ENCODE measurements at regions not wholly inside any gene's neighbourhood (a gene's known extent, or its start where the extent isn't known, plus 50 kb on each side); places are given as distances from the start of the nearest gene placed in this dataset.

DNA sequence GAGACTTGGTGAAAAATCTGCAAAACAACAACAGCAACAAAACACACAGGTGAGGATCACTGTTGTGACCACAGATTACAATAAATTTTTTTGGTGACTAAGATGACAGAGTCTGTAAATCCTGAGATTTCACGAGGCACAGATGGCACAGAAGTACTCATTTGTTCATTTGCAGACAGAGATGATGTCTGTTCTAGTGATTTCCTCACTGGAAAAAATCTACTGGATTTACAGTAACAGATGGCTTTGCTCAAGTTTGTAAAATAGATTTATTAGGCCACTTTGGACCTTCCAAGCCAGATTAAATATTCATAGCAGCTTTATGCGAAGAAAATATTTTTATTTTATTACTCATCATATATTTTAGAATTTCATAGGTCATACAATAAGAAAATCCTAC is 113.5 kb upstream of the IL6 start:
- H3K9ac ChIP-seq (ENCODE audit: low read length), result no peak overlapping the region
- H3K4me3 ChIP-seq (ENCODE audit: low read length), result no peak overlapping the region
- H3K9me3 ChIP-seq (ENCODE audit: control insufficient read depth, low read length), result no peaks in the 10 kb centered on the region
- H3K36me3 ChIP-seq (ENCODE audit: control insufficient read depth, insufficient read depth, low read length), result no peaks in the 10 kb centered on the region
- H3K27me3 ChIP-seq (ENCODE audit: control insufficient read depth, insufficient read depth, low read length), result no peaks in the 10 kb centered on the region
- no peaks in the 10 kb centered on the region for H3K4me1 ChIP-seq (ENCODE audit: control insufficient read depth, insufficient read depth, low read length)

GRCh38 chr7:22612776-22613175 is 112.8 kb upstream of the STEAP1B start:
- Histone ChIP-seq H3K27me3 (ENCODE audit: control insufficient read depth, insufficient read depth, low read length) (no peaks in the 10 kb centered on the region), H3K9ac (ENCODE audit: low read length) (no peak overlapping the region), H3K9me3 (ENCODE audit: control insufficient read depth, low read length) (no peaks in the 10 kb centered on the region), H3K4me3 (ENCODE audit: low read length) (no peak overlapping the region), H3K36me3 (ENCODE audit: control insufficient read depth, insufficient read depth, low read length) (no peaks in the 10 kb centered on the region), H3K4me1 (ENCODE audit: control insufficient read depth, insufficient read depth, low read length) (no peaks in the 10 kb centered on the region)

DNA sequence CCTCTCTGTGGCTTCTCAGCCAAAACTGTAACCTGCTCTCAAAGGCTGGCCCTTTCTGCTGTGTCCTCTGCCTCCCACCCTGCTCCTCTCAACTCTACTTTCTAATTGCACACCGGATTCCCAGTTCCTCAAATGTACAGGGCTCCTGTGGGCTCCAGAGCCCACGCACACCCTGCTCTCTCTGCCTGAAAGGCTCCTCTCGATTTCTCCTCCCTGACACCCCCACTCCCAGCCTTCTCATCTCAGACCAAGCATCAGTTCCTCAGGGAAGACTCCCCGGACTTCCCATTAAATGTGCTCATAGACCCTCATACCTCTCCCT is 111.7 kb upstream of the STEAP1B start:
- H3K4me1 ChIP-seq (ENCODE audit: control insufficient read depth, insufficient read depth, low read length), result no peaks in the 10 kb centered on the region

GRCh38 chr7:22610951-22611757 is 111.2 kb upstream of the STEAP1B start:
- Histone ChIP-seq H3K4me1 (ENCODE audit: control insufficient read depth, insufficient read depth, low read length) (no peaks in the 10 kb centered on the region), H3K9ac (ENCODE audit: low read length) (no peak overlapping the region)

More for the DNA sequence above, 111.7 kb upstream of the STEAP1B start:
- Histone ChIP-seq H3K9ac (ENCODE audit: low read length) (no peak overlapping the region), H3K9me3 (ENCODE audit: control insufficient read depth, low read length) (no peaks in the 10 kb centered on the region), H3K27me3 (ENCODE audit: control insufficient read depth, insufficient read depth, low read length) (no peaks in the 10 kb centered on the region), H3K36me3 (ENCODE audit: control insufficient read depth, insufficient read depth, low read length) (no peaks in the 10 kb centered on the region), H3K4me3 (ENCODE audit: low read length) (no peak overlapping the region)

DNA sequence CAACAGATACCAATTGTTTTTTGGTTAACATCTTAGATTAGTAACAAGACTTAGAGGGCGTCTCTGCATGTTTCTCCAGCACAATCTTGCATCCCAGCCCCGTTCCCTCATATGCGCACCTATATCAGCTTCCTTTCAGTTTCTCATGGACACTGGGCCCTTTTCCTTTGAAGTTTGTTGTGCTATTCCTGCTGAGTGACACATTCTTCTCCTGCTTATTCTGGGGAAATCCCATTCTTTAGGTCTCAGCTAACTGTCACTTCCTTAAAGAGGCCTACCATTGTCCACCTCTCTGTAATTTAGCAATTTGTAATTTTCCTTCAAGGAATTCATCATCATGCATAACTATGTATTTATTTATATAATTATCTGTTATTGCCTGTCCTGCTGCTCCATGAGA is 110.3 kb upstream of the STEAP1B start:
- Histone ChIP-seq H3K27me3 (ENCODE audit: control insufficient read depth, insufficient read depth, low read length) (no peaks in the 10 kb centered on the region), H3K36me3 (ENCODE audit: control insufficient read depth, insufficient read depth, low read length) (no peaks in the 10 kb centered on the region), H3K9me3 (ENCODE audit: control insufficient read depth, low read length) (no peaks in the 10 kb centered on the region), H3K4me1 (ENCODE audit: control insufficient read depth, insufficient read depth, low read length) (no peaks in the 10 kb centered on the region), H3K4me3 (ENCODE audit: low read length) (no peak overlapping the region), H3K9ac (ENCODE audit: low read length) (no peak overlapping the region)

More at GRCh38 chr7:22610951-22611757, 111.2 kb upstream of the STEAP1B start:
- Histone ChIP-seq H3K4me3 (ENCODE audit: low read length) (no peak overlapping the region), H3K9me3 (ENCODE audit: control insufficient read depth, low read length) (no peaks in the 10 kb centered on the region), H3K36me3 (ENCODE audit: control insufficient read depth, insufficient read depth, low read length) (no peaks in the 10 kb centered on the region), H3K27me3 (ENCODE audit: control insufficient read depth, insufficient read depth, low read length) (no peaks in the 10 kb centered on the region)

GRCh38 chr7:22607180-22607579 is 107.2 kb upstream of the STEAP1B start:
- no peaks in the 10 kb centered on the region for H3K27me3 ChIP-seq (ENCODE audit: control insufficient read depth, insufficient read depth, low read length)
- no peaks in the 10 kb centered on the region for H3K4me1 ChIP-seq (ENCODE audit: control insufficient read depth, insufficient read depth, low read length)
- H3K36me3 ChIP-seq (ENCODE audit: control insufficient read depth, insufficient read depth, low read length), result no peaks in the 10 kb centered on the region
- H3K9me3 ChIP-seq (ENCODE audit: control insufficient read depth, low read length), result no peaks in the 10 kb centered on the region
- H3K9ac ChIP-seq (ENCODE audit: low read length), result no peak overlapping the region
- no peak overlapping the region for H3K4me3 ChIP-seq (ENCODE audit: low read length)

DNA sequence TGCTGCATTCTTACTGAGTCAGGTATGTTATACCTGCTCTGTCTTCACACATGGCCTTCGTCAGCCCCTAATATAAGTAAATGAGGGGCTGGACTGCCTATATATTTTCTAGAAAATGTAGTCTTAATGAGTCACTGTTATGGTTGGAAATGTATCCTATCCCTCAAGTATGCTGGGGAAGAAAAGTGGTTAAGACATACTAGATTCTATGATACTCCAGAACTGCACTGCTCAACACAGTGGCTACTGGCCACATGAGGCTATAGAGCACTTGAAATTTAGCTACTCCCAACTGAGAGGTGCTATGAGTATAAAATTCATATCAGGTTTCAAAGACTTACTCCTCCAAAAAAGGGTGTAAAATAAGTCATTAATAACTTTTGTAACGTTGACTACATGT is 104.3 kb upstream of the STEAP1B start:
- H3K4me1 ChIP-seq (ENCODE audit: control insufficient read depth, insufficient read depth, low read length), result no peaks in the 10 kb centered on the region
- H3K9me3 ChIP-seq (ENCODE audit: control insufficient read depth, low read length), result no peaks in the 10 kb centered on the region
- H3K9ac ChIP-seq (ENCODE audit: low read length), result no peak overlapping the region
- H3K27me3 ChIP-seq (ENCODE audit: control insufficient read depth, insufficient read depth, low read length), result no peaks in the 10 kb centered on the region
- no peaks in the 10 kb centered on the region for H3K36me3 ChIP-seq (ENCODE audit: control insufficient read depth, insufficient read depth, low read length)
- no peak overlapping the region for H3K4me3 ChIP-seq (ENCODE audit: low read length)

- no peaks in the 10 kb centered on the region for H3K27me3 ChIP-seq (ENCODE audit: control insufficient read depth, insufficient read depth, low read length)
- H3K36me3 ChIP-seq (ENCODE audit: control insufficient read depth, insufficient read depth, low read length), result no peaks in the 10 kb centered on the region
- H3K4me3 ChIP-seq (ENCODE audit: low read length), result no peak overlapping the region
- H3K4me1 ChIP-seq (ENCODE audit: control insufficient read depth, insufficient read depth, low read length), result no peaks in the 10 kb centered on the region
- no peaks in the 10 kb centered on the region for H3K9me3 ChIP-seq (ENCODE audit: control insufficient read depth, low read length)
- no peak overlapping the region for H3K9ac ChIP-seq (ENCODE audit: low read length)
Measured at GRCh38 chr7:22601812-22602565, 102.0 kb upstream of the STEAP1B start.

DNA sequence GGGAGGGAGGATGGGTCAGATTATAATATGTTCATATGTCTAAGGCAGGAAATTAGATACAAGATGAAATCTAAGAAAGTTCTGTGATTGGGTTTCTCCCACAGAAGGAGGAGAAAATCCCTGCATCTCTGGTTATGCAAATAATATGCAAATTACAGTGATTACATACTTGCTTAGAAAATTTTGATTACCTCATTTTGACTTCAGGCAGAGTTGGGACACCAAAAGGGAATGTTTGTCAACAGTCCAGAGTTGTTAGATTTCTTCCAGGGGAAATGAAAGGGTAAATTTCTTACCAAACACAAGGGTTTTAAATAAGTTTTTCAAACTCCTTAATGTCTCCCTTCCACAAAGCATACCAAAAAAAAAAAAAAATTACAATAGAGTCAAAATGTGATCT is 101.4 kb upstream of the STEAP1B start:
- Histone ChIP-seq H3K4me3 (ENCODE audit: low read length) (no peak overlapping the region), H3K27me3 (ENCODE audit: control insufficient read depth, insufficient read depth, low read length) (no peaks in the 10 kb centered on the region), H3K4me1 (ENCODE audit: control insufficient read depth, insufficient read depth, low read length) (no peaks in the 10 kb centered on the region), H3K9ac (ENCODE audit: low read length) (no peak overlapping the region), H3K36me3 (ENCODE audit: control insufficient read depth, insufficient read depth, low read length) (no peaks in the 10 kb centered on the region), H3K9me3 (ENCODE audit: control insufficient read depth, low read length) (no peaks in the 10 kb centered on the region)

DNA sequence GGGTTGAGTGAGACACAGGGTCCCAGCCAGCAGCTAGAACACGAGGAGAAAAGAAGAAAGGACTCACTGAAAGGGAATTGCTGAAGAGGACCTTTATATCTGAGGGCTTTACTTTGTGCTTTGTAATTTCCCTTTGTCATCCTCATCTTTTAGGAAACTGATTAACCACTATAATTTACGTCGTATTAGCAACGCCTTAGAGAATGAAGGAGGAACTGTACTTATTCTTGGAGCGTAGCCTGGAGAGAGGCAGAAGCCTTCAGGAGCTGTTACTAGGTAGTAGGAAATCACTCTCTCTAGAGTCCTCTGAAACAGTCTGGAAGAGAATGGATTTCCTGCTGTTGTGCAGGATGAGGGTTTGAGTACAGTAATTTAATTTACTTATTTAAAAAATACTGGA is 101.0 kb upstream of the STEAP1B start:
- Histone ChIP-seq H3K4me1 (ENCODE audit: control insufficient read depth, insufficient read depth, low read length) (no peaks in the 10 kb centered on the region), H3K9me3 (ENCODE audit: control insufficient read depth, low read length) (no peaks in the 10 kb centered on the region), H3K36me3 (ENCODE audit: control insufficient read depth, insufficient read depth, low read length) (no peaks in the 10 kb centered on the region), H3K4me3 (ENCODE audit: low read length) (no peak overlapping the region), H3K27me3 (ENCODE audit: control insufficient read depth, insufficient read depth, low read length) (no peaks in the 10 kb centered on the region), H3K9ac (ENCODE audit: low read length) (no peak overlapping the region)

- Histone ChIP-seq H3K4me1 (ENCODE audit: control insufficient read depth, insufficient read depth, low read length) (no peaks in the 10 kb centered on the region), H3K9me3 (ENCODE audit: control insufficient read depth, low read length) (no peaks in the 10 kb centered on the region), H3K4me3 (ENCODE audit: low read length) (no peak overlapping the region), H3K9ac (ENCODE audit: low read length) (no peak overlapping the region), H3K27me3 (ENCODE audit: control insufficient read depth, insufficient read depth, low read length) (no peaks in the 10 kb centered on the region), H3K36me3 (ENCODE audit: control insufficient read depth, insufficient read depth, low read length) (no peaks in the 10 kb centered on the region)
Measured at GRCh38 chr7:22598318-22598920, 98.4 kb upstream of the STEAP1B start.

DNA sequence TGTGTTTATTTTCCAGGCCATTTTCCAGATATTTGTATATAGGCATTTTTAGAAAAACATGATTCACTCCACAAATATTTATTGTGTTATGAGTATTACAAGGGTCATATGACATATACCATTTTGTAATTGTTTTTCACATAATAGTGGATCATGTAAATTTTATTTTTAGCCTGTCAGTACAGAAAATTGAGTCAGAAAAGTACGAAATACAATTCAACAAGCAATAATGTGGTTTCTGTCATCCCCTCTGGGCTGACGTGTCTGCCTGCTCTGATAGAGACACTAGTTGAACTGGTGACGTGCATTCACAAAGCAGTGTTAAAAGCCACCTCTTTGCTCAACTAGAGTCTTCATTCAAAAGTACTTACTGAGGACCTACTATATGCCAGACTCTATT is 97.9 kb upstream of the STEAP1B start:
- Histone ChIP-seq H3K9me3 (ENCODE audit: control insufficient read depth, low read length) (no peaks in the 10 kb centered on the region), H3K36me3 (ENCODE audit: control insufficient read depth, insufficient read depth, low read length) (no peaks in the 10 kb centered on the region), H3K4me3 (ENCODE audit: low read length) (no peak overlapping the region), H3K9ac (ENCODE audit: low read length) (no peak overlapping the region), H3K27me3 (ENCODE audit: control insufficient read depth, insufficient read depth, low read length) (no peaks in the 10 kb centered on the region), H3K4me1 (ENCODE audit: control insufficient read depth, insufficient read depth, low read length) (no peaks in the 10 kb centered on the region)
